ENCODE measurements at regions not wholly inside any gene's neighbourhood (a gene's known extent, or its start where the extent isn't known, plus 50 kb on each side); places are given as distances from the start of the nearest gene placed in this dataset.

GRCh38 chr7:115689941-115690340 is 340.6 kb downstream of the TFEC start:
- no peaks in the 10 kb centered on the region for H3K27me3 ChIP-seq (ENCODE audit: control insufficient read depth, insufficient read depth, low read length)
- FAIRE-seq: no peak
- H3K4me3 ChIP-seq (ENCODE audit: low read depth, low read length): no peak overlapping the region
- no peak for TF ChIP-seq CTCF (IDR thresholded peaks at IDR 0.05; ENCODE audit: insufficient read depth, low read length, severe bottlenecking)
- DNase-seq (ENCODE audit: low read depth): no peak
- H3K36me3 ChIP-seq (ENCODE audit: control insufficient read depth, insufficient read depth, low read length): no peaks in the 10 kb centered on the region

GRCh38 chr7:115683093-115683492 is 347.5 kb downstream of the TFEC start:
- no peaks in the 10 kb centered on the region for H3K27me3 ChIP-seq (ENCODE audit: control insufficient read depth, insufficient read depth, low read length)
- no peaks in the 10 kb centered on the region for H3K36me3 ChIP-seq (ENCODE audit: control insufficient read depth, insufficient read depth, low read length)
- no peak for FAIRE-seq
- DNase-seq (ENCODE audit: low read depth): no peak
- no peak overlapping the region for H3K4me3 ChIP-seq (ENCODE audit: low read depth, low read length)
- TF ChIP-seq CTCF (IDR thresholded peaks at IDR 0.05; ENCODE audit: insufficient read depth, low read length, severe bottlenecking): no peak

- no peak for FAIRE-seq
- H3K27me3 ChIP-seq (ENCODE audit: control insufficient read depth, insufficient read depth, low read length): no peaks in the 10 kb centered on the region
- H3K4me3 ChIP-seq (ENCODE audit: low read depth, low read length): no peak overlapping the region
- H3K36me3 ChIP-seq (ENCODE audit: control insufficient read depth, insufficient read depth, low read length): no peaks in the 10 kb centered on the region
- no peak for TF ChIP-seq CTCF (IDR thresholded peaks at IDR 0.05; ENCODE audit: insufficient read depth, low read length, severe bottlenecking)
- DNase-seq (ENCODE audit: low read depth): no peak
These were observed 348.1 kb downstream of the TFEC start for GRCh38 chr7:115682507-115682906.

GRCh38 chr7:115680921-115681320 is 349.6 kb downstream of the TFEC start:
- FAIRE-seq (peak; percentile 47), DNase-seq (ENCODE audit: low read depth) (no peak)
- no peak overlapping the region for H3K4me3 ChIP-seq (ENCODE audit: low read depth, low read length)
- no peaks in the 10 kb centered on the region for H3K36me3 ChIP-seq (ENCODE audit: control insufficient read depth, insufficient read depth, low read length)
- H3K27me3 ChIP-seq (ENCODE audit: control insufficient read depth, insufficient read depth, low read length): no peaks in the 10 kb centered on the region
- TF ChIP-seq CTCF (IDR thresholded peaks at IDR 0.05; ENCODE audit: insufficient read depth, low read length, severe bottlenecking): no peak

- DNase-seq (ENCODE audit: low read depth) (peak; percentile 64), FAIRE-seq (no peak)
These were observed 350.6 kb downstream of the TFEC start for GRCh38 chr7:115679976-115680375.

More at GRCh38 chr7:115679976-115680375, 350.6 kb downstream of the TFEC start:
- Histone ChIP-seq H3K36me3 (ENCODE audit: control insufficient read depth, insufficient read depth, low read length) (no peaks in the 10 kb centered on the region), H3K27me3 (ENCODE audit: control insufficient read depth, insufficient read depth, low read length) (no peaks in the 10 kb centered on the region), H3K4me3 (ENCODE audit: low read depth, low read length) (no peak overlapping the region)
- TF ChIP-seq CTCF (IDR thresholded peaks at IDR 0.05; ENCODE audit: insufficient read depth, low read length, severe bottlenecking): peak; percentile 67
